22Rv1 (cell line): ENCODE measurements at regions not wholly inside any gene's neighbourhood (a gene's known extent, or its start where the extent isn't known, plus 50 kb on each side); places are given as distances from the start of the nearest gene placed in this dataset.

ENCODE experiments used
- ZFX ChIP-seq: fragments of 450-650 bp; IDR thresholded peaks from 2 replicates; pipeline ENCODE4 v1.6.1; 2017; ENCODE audit warnings: antibody characterized with exemption, borderline replicate concordance
- TF ChIP-seq, protein P1 (sequence below): fragments of 450-650 bp; IDR thresholded peaks from 2 replicates; pipeline ENCODE4 v1.5.1; 2017; ENCODE audit warnings: mild to moderate bottlenecking

DNA sequence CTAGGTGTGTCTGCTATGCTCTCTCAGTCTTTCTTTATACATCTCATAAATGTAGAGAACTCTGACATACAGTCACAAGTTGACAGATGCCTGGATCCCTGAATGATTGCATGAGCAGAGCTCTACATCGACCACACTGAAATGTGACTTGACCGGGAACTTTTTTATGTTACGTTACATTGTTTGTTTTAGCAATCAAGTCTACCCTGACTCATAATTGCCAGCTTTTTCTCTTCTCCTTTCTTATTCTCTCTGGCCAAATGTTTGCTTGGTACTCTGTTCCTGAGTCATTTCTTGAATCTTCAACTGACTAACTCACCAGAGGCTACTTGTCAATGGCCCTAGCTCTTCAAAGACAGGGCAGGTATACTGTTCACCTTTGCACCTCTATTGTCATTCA is 213.6 kb upstream of the DTNBP1 start:
- TF ChIP-seq, protein P1, sequence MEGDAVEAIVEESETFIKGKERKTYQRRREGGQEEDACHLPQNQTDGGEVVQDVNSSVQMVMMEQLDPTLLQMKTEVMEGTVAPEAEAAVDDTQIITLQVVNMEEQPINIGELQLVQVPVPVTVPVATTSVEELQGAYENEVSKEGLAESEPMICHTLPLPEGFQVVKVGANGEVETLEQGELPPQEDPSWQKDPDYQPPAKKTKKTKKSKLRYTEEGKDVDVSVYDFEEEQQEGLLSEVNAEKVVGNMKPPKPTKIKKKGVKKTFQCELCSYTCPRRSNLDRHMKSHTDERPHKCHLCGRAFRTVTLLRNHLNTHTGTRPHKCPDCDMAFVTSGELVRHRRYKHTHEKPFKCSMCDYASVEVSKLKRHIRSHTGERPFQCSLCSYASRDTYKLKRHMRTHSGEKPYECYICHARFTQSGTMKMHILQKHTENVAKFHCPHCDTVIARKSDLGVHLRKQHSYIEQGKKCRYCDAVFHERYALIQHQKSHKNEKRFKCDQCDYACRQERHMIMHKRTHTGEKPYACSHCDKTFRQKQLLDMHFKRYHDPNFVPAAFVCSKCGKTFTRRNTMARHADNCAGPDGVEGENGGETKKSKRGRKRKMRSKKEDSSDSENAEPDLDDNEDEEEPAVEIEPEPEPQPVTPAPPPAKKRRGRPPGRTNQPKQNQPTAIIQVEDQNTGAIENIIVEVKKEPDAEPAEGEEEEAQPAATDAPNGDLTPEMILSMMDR, result no peak
- no peak for TF ChIP-seq ZFX
